ENCODE measurements at regions not wholly inside any gene's neighbourhood (a gene's known extent, or its start where the extent isn't known, plus 50 kb on each side); places are given as distances from the start of the nearest gene placed in this dataset.

DNA sequence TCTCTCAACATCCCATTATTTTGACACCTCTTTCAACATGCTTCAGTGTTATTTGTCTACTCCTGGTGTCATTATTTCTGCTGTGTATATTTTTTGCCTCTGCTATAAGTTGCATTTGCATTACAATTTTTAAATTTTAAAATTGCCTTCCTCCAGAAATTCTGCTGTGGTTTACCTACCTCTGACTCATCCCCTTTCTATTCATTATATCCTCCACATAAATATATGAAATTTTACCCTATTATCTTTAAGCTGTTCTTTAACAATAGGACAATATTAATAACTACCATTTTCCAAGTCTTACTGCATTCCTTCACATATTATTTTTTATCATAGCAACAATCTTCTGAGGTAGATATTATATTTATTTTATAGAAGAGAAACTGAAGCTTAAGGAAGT, 178.1 kb upstream of the NRIP1 start:
- H4K20me1 ChIP-seq (ENCODE audit: control insufficient read depth, insufficient read depth), result no peaks in the 10 kb centered on the region
- POLR2A ChIA-PET, result no interaction called here
- H3K4me2 ChIP-seq (ENCODE audit: control insufficient read depth, insufficient read depth), result no peak overlapping the region
- BruUV-seq (replicated peaks), result no TSS peak
- no peak overlapping the region for H3K9ac ChIP-seq (ENCODE audit: control insufficient read depth, insufficient read depth, low read length)
- ATAC-seq (no peak), DNase-seq (ENCODE audit: low read depth, low spot score) (no peak), FAIRE-seq (no peak)
- no peak overlapping the region for H2AFZ ChIP-seq (ENCODE audit: control insufficient read depth, low read depth, low read length)
- no peaks in the 10 kb centered on the region for H3K9me3 ChIP-seq (replicated peaks; ENCODE audit: control insufficient read depth, insufficient read depth, low read length)
- no peak overlapping the region for H3K4me3 ChIP-seq
- H3K27me3 ChIP-seq (replicated peaks in 1 of 2; ENCODE audit: control insufficient read depth in 2 of 2, insufficient read depth in 2 of 2, low read length in 1 of 2), result no peaks in the 10 kb centered on the region
- CTCF ChIA-PET, result no interaction called here
- no peaks in the 10 kb centered on the region for H3K79me2 ChIP-seq (ENCODE audit: control insufficient read depth, insufficient read depth, low read length)
- H3K36me3 ChIP-seq (ENCODE audit: control insufficient read depth in 2 of 2, insufficient read depth in 2 of 2, low read length in 1 of 2), result no peaks in the 10 kb centered on the region
- H3K27ac ChIP-seq (ENCODE audit: control insufficient read depth, insufficient read depth), result no peak overlapping the region
- no peak for TF ChIP-seq MYC (IDR thresholded peaks at IDR 0.05; ENCODE audit: insufficient read depth, insufficient read length, insufficient replicate concordance, low read length, severe bottlenecking)
- no peak for TF ChIP-seq CHD2 (IDR thresholded peaks at IDR 0.05; ENCODE audit: borderline replicate concordance, low read depth, low read length)
- TF ChIP-seq CREM (IDR thresholded peaks at IDR 0.05; ENCODE audit: low read depth), result no peak
- no peak for TF ChIP-seq PAX5 (IDR thresholded peaks at IDR 0.05; ENCODE audit: borderline replicate concordance, low read depth, low read length)
- TF ChIP-seq, protein P1, sequence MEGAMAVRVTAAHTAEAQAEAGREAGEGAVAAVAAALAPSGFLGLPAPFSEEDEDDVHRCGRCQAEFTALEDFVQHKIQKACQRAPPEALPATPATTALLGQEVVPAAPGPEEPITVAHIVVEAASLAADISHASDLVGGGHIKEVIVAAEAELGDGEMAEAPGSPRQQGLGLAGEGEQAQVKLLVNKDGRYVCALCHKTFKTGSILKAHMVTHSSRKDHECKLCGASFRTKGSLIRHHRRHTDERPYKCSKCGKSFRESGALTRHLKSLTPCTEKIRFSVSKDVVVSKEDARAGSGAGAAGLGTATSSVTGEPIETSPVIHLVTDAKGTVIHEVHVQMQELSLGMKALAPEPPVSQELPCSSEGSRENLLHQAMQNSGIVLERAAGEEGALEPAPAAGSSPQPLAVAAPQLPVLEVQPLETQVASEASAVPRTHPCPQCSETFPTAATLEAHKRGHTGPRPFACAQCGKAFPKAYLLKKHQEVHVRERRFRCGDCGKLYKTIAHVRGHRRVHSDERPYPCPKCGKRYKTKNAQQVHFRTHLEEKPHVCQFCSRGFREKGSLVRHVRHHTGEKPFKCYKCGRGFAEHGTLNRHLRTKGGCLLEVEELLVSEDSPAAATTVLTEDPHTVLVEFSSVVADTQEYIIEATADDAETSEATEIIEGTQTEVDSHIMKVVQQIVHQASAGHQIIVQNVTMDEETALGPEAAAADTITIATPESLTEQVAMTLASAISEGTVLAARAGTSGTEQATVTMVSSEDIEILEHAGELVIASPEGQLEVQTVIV (IDR thresholded peaks at IDR 0.05; ENCODE audit: borderline replicate concordance, partially characterized antibody), result no peak
- TF ChIP-seq NR2C1 (IDR thresholded peaks at IDR 0.05), result no peak
- no peak for TF ChIP-seq BCL11A (IDR thresholded peaks at IDR 0.05; ENCODE audit: low read depth, low read length)
- no peak for TF ChIP-seq HDAC2 (IDR thresholded peaks at IDR 0.05)
- no peak for TF ChIP-seq ASH2L (IDR thresholded peaks at IDR 0.05; ENCODE audit: borderline replicate concordance, low read depth)
- TF ChIP-seq, protein P2, sequence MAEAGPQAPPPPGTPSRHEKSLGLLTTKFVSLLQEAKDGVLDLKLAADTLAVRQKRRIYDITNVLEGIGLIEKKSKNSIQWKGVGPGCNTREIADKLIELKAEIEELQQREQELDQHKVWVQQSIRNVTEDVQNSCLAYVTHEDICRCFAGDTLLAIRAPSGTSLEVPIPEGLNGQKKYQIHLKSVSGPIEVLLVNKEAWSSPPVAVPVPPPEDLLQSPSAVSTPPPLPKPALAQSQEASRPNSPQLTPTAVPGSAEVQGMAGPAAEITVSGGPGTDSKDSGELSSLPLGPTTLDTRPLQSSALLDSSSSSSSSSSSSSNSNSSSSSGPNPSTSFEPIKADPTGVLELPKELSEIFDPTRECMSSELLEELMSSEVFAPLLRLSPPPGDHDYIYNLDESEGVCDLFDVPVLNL (IDR thresholded peaks at IDR 0.05; ENCODE audit: low read depth, low read length), result no peak
- TF ChIP-seq CEBPB (IDR thresholded peaks at IDR 0.05; ENCODE audit: borderline replicate concordance in 1 of 2, low read depth in 2 of 2, low read length in 2 of 2), result no peak
- no peak for TF ChIP-seq CHD1 (IDR thresholded peaks at IDR 0.05; ENCODE audit: low read depth, low read length)
- TF ChIP-seq ETV6 (conservative IDR thresholded peaks at IDR 0.05 in 1 of 2, IDR thresholded peaks at IDR 0.05 in 1 of 2; ENCODE audit: borderline replicate concordance in 1 of 2, low read depth in 1 of 2), result no peak
- no peak for TF ChIP-seq CBX5 (IDR thresholded peaks at IDR 0.05; ENCODE audit: low read depth)
- TF ChIP-seq JUND (IDR thresholded peaks at IDR 0.05; ENCODE audit: low read depth, low read length), result no peak
- TF ChIP-seq GATAD2B (conservative IDR thresholded peaks at IDR 0.05; ENCODE audit: low read depth), result no peak
- intact Hi-C loops (cut with micrococcal nuclease; ENCODE audit: unreplicated experiment), result no loop called here
- RAD21 ChIA-PET (ENCODE audit: unreplicated experiment), result no interaction called here
- no peaks in the 10 kb centered on the region for H3K4me1 ChIP-seq (ENCODE audit: control insufficient read depth, insufficient read depth, low read length)
- in situ Hi-C loops (cut with MboI), result no loop called here
- SMC1A ChIA-PET (ENCODE audit: uncharacterized antibody, unreplicated experiment), result no interaction called here
